ENCODE measurements at regions not wholly inside any gene's neighbourhood (a gene's known extent, or its start where the extent isn't known, plus 50 kb on each side); places are given as distances from the start of the nearest gene placed in this dataset.

DNA sequence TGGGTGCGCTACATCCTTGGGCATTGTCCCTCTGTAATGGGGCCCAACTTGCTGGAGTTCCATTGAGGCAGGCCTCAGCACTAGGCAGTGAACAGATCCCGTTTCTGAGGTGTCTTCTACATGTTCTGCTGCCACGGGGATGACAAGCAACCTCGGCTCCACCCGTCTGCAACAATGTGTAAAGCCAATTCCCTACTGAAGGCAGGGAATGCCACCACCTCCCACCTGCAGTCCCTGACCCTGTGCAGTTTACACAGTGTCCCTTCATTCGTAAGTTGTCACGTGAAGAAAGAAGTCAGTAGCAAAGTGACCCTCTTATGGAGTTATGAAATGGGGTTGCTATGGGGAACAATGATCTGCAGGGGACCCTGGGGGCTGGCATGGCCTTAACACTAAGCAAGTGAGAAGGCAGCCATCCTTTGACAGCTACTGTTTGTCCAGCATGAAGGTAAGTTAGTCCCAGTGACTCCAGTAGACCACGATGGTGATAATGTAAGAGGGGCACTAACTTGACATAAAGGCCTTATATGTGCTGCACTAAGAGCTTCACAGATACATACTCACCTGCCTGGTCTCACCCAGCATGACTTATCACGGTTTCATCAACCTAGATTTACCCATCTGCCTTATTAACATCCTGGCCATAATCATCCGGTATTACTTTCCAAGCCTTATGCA, 130.6 kb upstream of the ZSWIM2 start:
- TF ChIP-seq, protein P1, sequence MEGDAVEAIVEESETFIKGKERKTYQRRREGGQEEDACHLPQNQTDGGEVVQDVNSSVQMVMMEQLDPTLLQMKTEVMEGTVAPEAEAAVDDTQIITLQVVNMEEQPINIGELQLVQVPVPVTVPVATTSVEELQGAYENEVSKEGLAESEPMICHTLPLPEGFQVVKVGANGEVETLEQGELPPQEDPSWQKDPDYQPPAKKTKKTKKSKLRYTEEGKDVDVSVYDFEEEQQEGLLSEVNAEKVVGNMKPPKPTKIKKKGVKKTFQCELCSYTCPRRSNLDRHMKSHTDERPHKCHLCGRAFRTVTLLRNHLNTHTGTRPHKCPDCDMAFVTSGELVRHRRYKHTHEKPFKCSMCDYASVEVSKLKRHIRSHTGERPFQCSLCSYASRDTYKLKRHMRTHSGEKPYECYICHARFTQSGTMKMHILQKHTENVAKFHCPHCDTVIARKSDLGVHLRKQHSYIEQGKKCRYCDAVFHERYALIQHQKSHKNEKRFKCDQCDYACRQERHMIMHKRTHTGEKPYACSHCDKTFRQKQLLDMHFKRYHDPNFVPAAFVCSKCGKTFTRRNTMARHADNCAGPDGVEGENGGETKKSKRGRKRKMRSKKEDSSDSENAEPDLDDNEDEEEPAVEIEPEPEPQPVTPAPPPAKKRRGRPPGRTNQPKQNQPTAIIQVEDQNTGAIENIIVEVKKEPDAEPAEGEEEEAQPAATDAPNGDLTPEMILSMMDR (IDR thresholded peaks at IDR 0.05; ENCODE audit: low read depth, low read length) = no peak
- no peak for TF ChIP-seq EZH2phosphoT487 (IDR thresholded peaks at IDR 0.05; ENCODE audit: low read depth)

DNA sequence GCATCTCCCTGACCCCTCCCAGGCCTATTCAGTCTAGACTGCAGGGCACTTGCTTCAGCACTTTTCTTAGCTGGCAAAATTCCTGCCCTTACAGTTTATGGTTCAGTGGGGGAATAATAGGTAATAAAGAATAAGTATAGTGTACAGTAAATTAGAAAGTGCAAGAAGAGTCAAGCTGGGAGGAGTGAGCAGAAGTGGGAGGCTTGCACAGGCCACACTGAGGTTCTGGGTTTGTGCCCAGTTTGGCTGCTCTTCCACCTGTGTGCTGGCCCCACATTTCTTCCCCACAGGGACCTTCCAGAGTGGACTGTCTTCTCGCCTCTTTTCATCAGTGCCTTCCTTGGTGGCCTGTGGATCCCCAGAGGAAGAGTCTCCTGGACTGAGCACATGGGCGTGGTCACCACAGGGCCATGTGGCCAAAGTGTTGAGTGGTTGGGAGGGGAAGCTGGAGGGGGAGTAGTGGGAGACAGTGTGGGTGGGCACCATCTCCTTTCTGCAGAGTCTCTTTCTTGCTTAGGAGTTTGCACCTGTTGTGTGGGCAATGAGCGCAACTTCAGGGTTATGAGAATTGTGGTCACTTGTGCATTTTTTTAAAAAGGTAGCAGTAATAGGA, 128.6 kb upstream of the ZSWIM2 start:
- TF ChIP-seq, protein P1 (IDR thresholded peaks at IDR 0.05; ENCODE audit: low read depth, low read length) = no peak
- TF ChIP-seq EZH2phosphoT487 (IDR thresholded peaks at IDR 0.05; ENCODE audit: low read depth) = no peak
- Histone ChIP-seq H3K4me2 (ENCODE audit: low read length) (no peak overlapping the region), H3K36me3 (replicated peaks; ENCODE audit: low read depth, low read length) (no peaks in the 10 kb centered on the region), H3K9me3 (ENCODE audit: insufficient read depth, low read length) (no peaks in the 10 kb centered on the region), H3K9ac (ENCODE audit: low read length) (no peak overlapping the region), H3K27me3 (ENCODE audit: low read depth, low read length) (no peaks in the 10 kb centered on the region), H3K4me1 (ENCODE audit: low read length) (peaks cover 4% of the 10 kb centered on the region), H3K79me2 (ENCODE audit: low read length) (no peaks in the 10 kb centered on the region), H2AFZ (ENCODE audit: low read depth, low read length) (no peak overlapping the region), H4K20me1 (ENCODE audit: insufficient read depth, low read length) (no peaks in the 10 kb centered on the region), H3K4me3 (ENCODE audit: low read length) (no peak overlapping the region), H3K27ac (ENCODE audit: low read length) (no peak overlapping the region)

More for the DNA sequence above, 130.6 kb upstream of the ZSWIM2 start:
- Histone ChIP-seq H3K4me1 (ENCODE audit: low read length) (peaks cover 4% of the 10 kb centered on the region), H2AFZ (ENCODE audit: low read depth, low read length) (no peak overlapping the region), H3K9ac (ENCODE audit: low read length) (no peak overlapping the region), H3K9me3 (ENCODE audit: insufficient read depth, low read length) (no peaks in the 10 kb centered on the region), H3K79me2 (ENCODE audit: low read length) (no peaks in the 10 kb centered on the region), H3K4me2 (ENCODE audit: low read length) (no peak overlapping the region), H3K36me3 (replicated peaks; ENCODE audit: low read depth, low read length) (no peaks in the 10 kb centered on the region), H4K20me1 (ENCODE audit: insufficient read depth, low read length) (no peaks in the 10 kb centered on the region), H3K27me3 (ENCODE audit: low read depth, low read length) (no peaks in the 10 kb centered on the region), H3K4me3 (ENCODE audit: low read length) (no peak overlapping the region), H3K27ac (ENCODE audit: low read length) (no peak overlapping the region)

DNA sequence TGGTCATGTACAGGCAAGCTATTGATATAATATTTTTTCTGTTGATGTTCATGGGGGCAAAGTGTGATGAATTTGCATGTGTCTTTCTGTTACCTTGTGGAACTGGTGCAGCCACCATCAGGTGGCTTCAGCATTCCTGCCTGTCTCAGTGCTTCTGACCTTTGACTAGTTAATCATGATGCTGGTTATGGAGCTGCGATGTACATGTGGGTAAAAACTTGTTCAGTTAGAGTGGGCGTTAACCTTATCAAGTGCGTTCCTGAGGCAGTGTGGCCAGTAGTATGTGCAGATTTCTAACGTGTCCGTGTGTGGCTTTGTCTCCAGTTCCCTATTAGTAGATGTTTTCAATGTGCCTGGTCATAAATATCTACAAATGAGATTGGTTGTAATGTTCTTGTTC, 127.4 kb upstream of the ZSWIM2 start:
- Histone ChIP-seq H2AFZ (ENCODE audit: low read depth, low read length) (no peak overlapping the region), H3K79me2 (ENCODE audit: low read length) (no peaks in the 10 kb centered on the region), H3K27ac (ENCODE audit: low read length) (no peak overlapping the region), H3K27me3 (ENCODE audit: low read depth, low read length) (no peaks in the 10 kb centered on the region), H3K4me1 (ENCODE audit: low read length) (peaks cover 4% of the 10 kb centered on the region), H3K9ac (ENCODE audit: low read length) (no peak overlapping the region), H3K9me3 (ENCODE audit: insufficient read depth, low read length) (no peaks in the 10 kb centered on the region), H3K4me2 (ENCODE audit: low read length) (no peak overlapping the region), H3K36me3 (replicated peaks; ENCODE audit: low read depth, low read length) (no peaks in the 10 kb centered on the region), H4K20me1 (ENCODE audit: insufficient read depth, low read length) (no peaks in the 10 kb centered on the region), H3K4me3 (ENCODE audit: low read length) (no peak overlapping the region)
- TF ChIP-seq, protein P1 (IDR thresholded peaks at IDR 0.05; ENCODE audit: low read depth, low read length) = no peak
- TF ChIP-seq EZH2phosphoT487 (IDR thresholded peaks at IDR 0.05; ENCODE audit: low read depth) = no peak

DNA sequence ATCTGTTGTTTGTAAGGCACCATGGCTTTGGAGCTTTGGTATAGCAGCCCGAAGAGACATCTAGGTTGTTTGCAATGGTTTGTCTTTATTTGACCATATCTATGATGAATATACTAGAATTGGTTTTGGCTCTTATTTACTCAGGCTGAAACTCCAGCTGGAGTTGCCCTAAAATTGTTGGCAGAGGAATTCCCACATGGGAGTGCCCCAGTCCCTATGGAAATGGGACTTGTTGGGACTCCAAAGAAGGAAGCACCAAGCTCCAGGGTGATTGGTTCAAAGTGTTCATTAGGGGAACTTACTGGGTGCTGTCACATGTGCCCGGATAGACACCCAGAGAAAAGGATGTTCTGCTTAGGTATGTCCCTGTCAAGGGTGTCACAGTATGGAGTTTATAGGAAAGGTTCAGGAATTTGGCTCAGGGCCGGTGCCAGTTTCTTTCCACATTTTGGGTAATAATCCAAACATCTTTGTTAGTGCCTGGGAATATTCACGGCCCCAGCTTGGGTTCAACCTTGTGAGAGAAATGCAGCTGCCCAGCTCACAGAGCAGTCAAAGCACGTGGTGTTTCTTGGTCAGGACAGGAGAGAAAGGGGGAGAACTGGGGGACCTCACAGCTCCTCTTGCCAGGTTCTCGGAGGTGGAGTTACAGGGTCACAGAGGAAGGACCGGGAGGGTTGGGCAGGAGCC, 123.5 kb upstream of the ZSWIM2 start:
- no peaks in the 10 kb centered on the region for H3K9me3 ChIP-seq (ENCODE audit: insufficient read depth, low read length)
- no peak overlapping the region for H3K27ac ChIP-seq (ENCODE audit: low read length)
- no peaks in the 10 kb centered on the region for H3K27me3 ChIP-seq (ENCODE audit: low read depth, low read length)
- no peaks in the 10 kb centered on the region; the same call in 1 of the 2 replicates for H3K4me1 ChIP-seq (ENCODE audit: low read length)
- H3K4me2 ChIP-seq (ENCODE audit: low read length) = no peak overlapping the region
- H3K36me3 ChIP-seq (replicated peaks; ENCODE audit: low read depth, low read length) = no peaks in the 10 kb centered on the region
- no peak overlapping the region for H2AFZ ChIP-seq (ENCODE audit: low read depth, low read length)
- no peak overlapping the region for H3K4me3 ChIP-seq (ENCODE audit: low read length)
- H3K79me2 ChIP-seq (ENCODE audit: low read length) = no peaks in the 10 kb centered on the region
- H3K9ac ChIP-seq (ENCODE audit: low read length) = no peak overlapping the region
- TF ChIP-seq, protein P1 (IDR thresholded peaks at IDR 0.05; ENCODE audit: low read depth, low read length) = no peak
- TF ChIP-seq EZH2phosphoT487 (IDR thresholded peaks at IDR 0.05; ENCODE audit: low read depth) = no peak
- no peaks in the 10 kb centered on the region for H4K20me1 ChIP-seq (ENCODE audit: insufficient read depth, low read length)

Measured in OCI-LY3 (cell line).